ENCODE measurements at regions not wholly inside any gene's neighbourhood (a gene's known extent, or its start where the extent isn't known, plus 50 kb on each side); places are given as distances from the start of the nearest gene placed in this dataset.

GRCh38 chr3:22587446-22587845, 615.7 kb upstream of the UBE2E2 start:
- no peak overlapping the region for H3K4me3 ChIP-seq (ENCODE audit: low read length in 2 of 2)
- DNase-seq (no peak), ATAC-seq (ENCODE audit: low FRiP score) (no peak)
- 69% methylated on average over 7 of the region's 7 CpGs for WGBS, 2 donors
- no peaks in the 10 kb centered on the region for H3K27me3 ChIP-seq (ENCODE audit: control insufficient read depth in 1 of 2, insufficient read depth in 2 of 2, low read length in 1 of 2)
- H3K36me3 ChIP-seq (ENCODE audit: control insufficient read depth in 1 of 2, insufficient read depth in 2 of 2, low read length in 1 of 2): no peaks in the 10 kb centered on the region
- no peak overlapping the region for H3K27ac ChIP-seq (ENCODE audit: low read depth in 1 of 2, low read length in 2 of 2)
- intact Hi-C loops (cut with DNase I): no loop called here
- peaks cover 2% of the 10 kb centered on the region for H3K9me3 ChIP-seq (ENCODE audit: control insufficient read depth, low read length)
- H3K4me1 ChIP-seq (ENCODE audit: control insufficient read depth in 1 of 2, insufficient read depth in 2 of 2, low read length in 2 of 2): no peaks in the 10 kb centered on the region

GRCh38 chr3:22593638-22594037, 609.5 kb upstream of the UBE2E2 start:
- H3K36me3 ChIP-seq (ENCODE audit: control insufficient read depth in 1 of 2, insufficient read depth in 2 of 2, low read length in 1 of 2): no peaks in the 10 kb centered on the region
- no peak overlapping the region for H3K27ac ChIP-seq (ENCODE audit: low read depth in 1 of 2, low read length in 2 of 2)
- H3K4me1 ChIP-seq (ENCODE audit: control insufficient read depth in 1 of 2, insufficient read depth in 2 of 2, low read length in 2 of 2): no peaks in the 10 kb centered on the region
- intact Hi-C loops (cut with DNase I): no loop called here
- ATAC-seq (ENCODE audit: low FRiP score) (no peak), DNase-seq (no peak)
- H3K9me3 ChIP-seq (ENCODE audit: control insufficient read depth, low read length): peaks cover 3% of the 10 kb centered on the region
- H3K4me3 ChIP-seq (ENCODE audit: low read length in 2 of 2): no peak overlapping the region
- 21 to 28% methylated on average over 3 of the region's 3 CpGs for WGBS, 2 donors
- H3K27me3 ChIP-seq (ENCODE audit: control insufficient read depth in 1 of 2, insufficient read depth in 2 of 2, low read length in 1 of 2): no peaks in the 10 kb centered on the region

- Histone ChIP-seq H3K9me3 (ENCODE audit: control insufficient read depth, low read length) (peaks cover 3% of the 10 kb centered on the region), H3K27me3 (ENCODE audit: control insufficient read depth in 1 of 2, insufficient read depth in 2 of 2, low read length in 1 of 2) (no peaks in the 10 kb centered on the region), H3K4me1 (ENCODE audit: control insufficient read depth in 1 of 2, insufficient read depth in 2 of 2, low read length in 2 of 2) (no peaks in the 10 kb centered on the region), H3K27ac (ENCODE audit: low read depth in 1 of 2, low read length in 2 of 2) (no peak overlapping the region), H3K36me3 (ENCODE audit: control insufficient read depth in 1 of 2, insufficient read depth in 2 of 2, low read length in 1 of 2) (no peaks in the 10 kb centered on the region), H3K4me3 (ENCODE audit: low read length in 2 of 2) (no peak overlapping the region)
- intact Hi-C loops (cut with DNase I): no loop called here
- no peak for DNase-seq
- ATAC-seq (ENCODE audit: low FRiP score): no peak
Measured at GRCh38 chr3:22594990-22595389, 608.1 kb upstream of the UBE2E2 start.

GRCh38 chr3:22606461-22606860, 596.7 kb upstream of the UBE2E2 start:
- Histone ChIP-seq H3K27ac (ENCODE audit: low read depth in 1 of 2, low read length in 2 of 2) (no peak overlapping the region), H3K36me3 (ENCODE audit: control insufficient read depth in 1 of 2, insufficient read depth in 2 of 2, low read length in 1 of 2) (no peaks in the 10 kb centered on the region), H3K4me3 (ENCODE audit: low read length in 2 of 2) (no peak overlapping the region), H3K9me3 (ENCODE audit: control insufficient read depth, low read length) (no peaks in the 10 kb centered on the region), H3K27me3 (ENCODE audit: control insufficient read depth in 1 of 2, insufficient read depth in 2 of 2, low read length in 1 of 2) (no peaks in the 10 kb centered on the region), H3K4me1 (ENCODE audit: control insufficient read depth in 1 of 2, insufficient read depth in 2 of 2, low read length in 2 of 2) (no peaks in the 10 kb centered on the region)
- WGBS, 2 donors: 39 to 42% methylated on average over 5 of the region's 5 CpGs
- ATAC-seq (ENCODE audit: low FRiP score) (no peak), DNase-seq (no peak)
- intact Hi-C loops (cut with DNase I): no loop called here

GRCh38 chr3:22606938-22607337, 596.2 kb upstream of the UBE2E2 start:
- DNase-seq (no peak), ATAC-seq (ENCODE audit: low FRiP score) (no peak)
- WGBS, 2 donors: 76 to 81% methylated on average over 3 of the region's 3 CpGs
- intact Hi-C loops (cut with DNase I): no loop called here
- Histone ChIP-seq H3K36me3 (ENCODE audit: control insufficient read depth in 1 of 2, insufficient read depth in 2 of 2, low read length in 1 of 2) (no peaks in the 10 kb centered on the region), H3K9me3 (ENCODE audit: control insufficient read depth, low read length) (no peaks in the 10 kb centered on the region), H3K4me1 (ENCODE audit: control insufficient read depth in 1 of 2, insufficient read depth in 2 of 2, low read length in 2 of 2) (no peaks in the 10 kb centered on the region), H3K4me3 (ENCODE audit: low read length in 2 of 2) (no peak overlapping the region), H3K27me3 (ENCODE audit: control insufficient read depth in 1 of 2, insufficient read depth in 2 of 2, low read length in 1 of 2) (no peaks in the 10 kb centered on the region), H3K27ac (ENCODE audit: low read depth in 1 of 2, low read length in 2 of 2) (no peak overlapping the region)

GRCh38 chr3:22608093-22608492, 595.0 kb upstream of the UBE2E2 start:
- H3K27ac ChIP-seq (ENCODE audit: low read depth in 1 of 2, low read length in 2 of 2): no peak overlapping the region

GRCh38 chr3:22608721-22609120, 594.4 kb upstream of the UBE2E2 start:
- H3K27me3 ChIP-seq (ENCODE audit: control insufficient read depth in 1 of 2, insufficient read depth in 2 of 2, low read length in 1 of 2): no peaks in the 10 kb centered on the region
- ATAC-seq (ENCODE audit: low FRiP score): no peak
- no peaks in the 10 kb centered on the region for H3K4me1 ChIP-seq (ENCODE audit: control insufficient read depth in 1 of 2, insufficient read depth in 2 of 2, low read length in 2 of 2)
- no peaks in the 10 kb centered on the region for H3K9me3 ChIP-seq (ENCODE audit: control insufficient read depth, low read length)
- no peaks in the 10 kb centered on the region for H3K36me3 ChIP-seq (ENCODE audit: control insufficient read depth in 1 of 2, insufficient read depth in 2 of 2, low read length in 1 of 2)
- WGBS, 2 donors: 91 to 92% methylated on average over 2 of the region's 2 CpGs
- DNase-seq: no peak
- intact Hi-C loops (cut with DNase I): no loop called here
- no peak overlapping the region for H3K4me3 ChIP-seq (ENCODE audit: low read length in 2 of 2)
- H3K27ac ChIP-seq (ENCODE audit: low read depth in 1 of 2, low read length in 2 of 2): no peak overlapping the region

More at GRCh38 chr3:22608093-22608492, 595.0 kb upstream of the UBE2E2 start:
- WGBS, 2 donors: 89 to 93% methylated on average over 4 of the region's 4 CpGs
- Histone ChIP-seq H3K4me1 (ENCODE audit: control insufficient read depth in 1 of 2, insufficient read depth in 2 of 2, low read length in 2 of 2) (no peaks in the 10 kb centered on the region), H3K27me3 (ENCODE audit: control insufficient read depth in 1 of 2, insufficient read depth in 2 of 2, low read length in 1 of 2) (no peaks in the 10 kb centered on the region), H3K9me3 (ENCODE audit: control insufficient read depth, low read length) (no peaks in the 10 kb centered on the region), H3K4me3 (ENCODE audit: low read length in 2 of 2) (no peak overlapping the region), H3K36me3 (ENCODE audit: control insufficient read depth in 1 of 2, insufficient read depth in 2 of 2, low read length in 1 of 2) (no peaks in the 10 kb centered on the region)
- no peak for DNase-seq
- intact Hi-C loops (cut with DNase I): no loop called here
- no peak for ATAC-seq (ENCODE audit: low FRiP score)

- Histone ChIP-seq H3K4me1 (ENCODE audit: control insufficient read depth in 1 of 2, insufficient read depth in 2 of 2, low read length in 2 of 2) (no peaks in the 10 kb centered on the region), H3K27me3 (ENCODE audit: control insufficient read depth in 1 of 2, insufficient read depth in 2 of 2, low read length in 1 of 2) (no peaks in the 10 kb centered on the region), H3K27ac (ENCODE audit: low read depth in 1 of 2, low read length in 2 of 2) (no peak overlapping the region), H3K9me3 (ENCODE audit: control insufficient read depth, low read length) (no peaks in the 10 kb centered on the region), H3K4me3 (ENCODE audit: low read length in 2 of 2) (no peak overlapping the region), H3K36me3 (ENCODE audit: control insufficient read depth in 1 of 2, insufficient read depth in 2 of 2, low read length in 1 of 2) (no peaks in the 10 kb centered on the region)
- DNase-seq: no peak
- no peak for ATAC-seq (ENCODE audit: low FRiP score)
- 85 to 100% methylated on average over 1 of the region's 1 CpG for WGBS, 2 donors
- intact Hi-C loops (cut with DNase I): no loop called here
Measured at GRCh38 chr3:22609139-22609538, 594.0 kb upstream of the UBE2E2 start.

- intact Hi-C loops (cut with DNase I): no loop called here
- Histone ChIP-seq H3K27ac (ENCODE audit: low read depth in 1 of 2, low read length in 2 of 2) (no peak overlapping the region), H3K36me3 (ENCODE audit: control insufficient read depth in 1 of 2, insufficient read depth in 2 of 2, low read length in 1 of 2) (no peaks in the 10 kb centered on the region), H3K27me3 (ENCODE audit: control insufficient read depth in 1 of 2, insufficient read depth in 2 of 2, low read length in 1 of 2) (no peaks in the 10 kb centered on the region), H3K9me3 (ENCODE audit: control insufficient read depth, low read length) (no peaks in the 10 kb centered on the region), H3K4me3 (ENCODE audit: low read length in 2 of 2) (no peak overlapping the region), H3K4me1 (ENCODE audit: control insufficient read depth in 1 of 2, insufficient read depth in 2 of 2, low read length in 2 of 2) (no peaks in the 10 kb centered on the region)
- 72 to 81% methylated on average over 4 of the region's 4 CpGs for WGBS, 2 donors
- no peak for ATAC-seq (ENCODE audit: low FRiP score)
- DNase-seq: no peak
Measured at GRCh38 chr3:22612927-22613326, 590.2 kb upstream of the UBE2E2 start.

Data from aorta (tissue), 5 donors.